ENCODE measurements at regions not wholly inside any gene's neighbourhood (a gene's known extent, or its start where the extent isn't known, plus 50 kb on each side); places are given as distances from the start of the nearest gene placed in this dataset.

DNA sequence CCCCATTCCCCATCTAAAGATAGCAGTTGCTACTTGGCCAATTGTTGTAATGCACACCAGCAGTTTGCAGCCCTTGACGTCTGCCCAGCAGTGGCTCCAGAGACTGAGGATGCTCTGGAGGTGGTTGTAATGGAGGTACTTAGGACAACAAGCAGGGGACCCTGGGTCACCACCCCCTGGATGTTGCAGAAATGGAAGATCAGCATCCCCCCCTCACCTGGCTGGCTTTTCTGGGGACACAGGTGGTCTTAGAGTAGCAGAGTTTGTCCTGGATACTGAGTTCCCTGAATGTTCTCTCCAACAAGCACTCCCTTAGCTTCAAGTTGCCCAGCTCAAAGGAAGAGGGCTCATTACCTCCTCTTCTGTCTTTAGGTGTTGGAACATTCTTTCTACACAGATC lies 250.5 kb downstream of the AACS start:
- TF ChIP-seq CTCF (IDR thresholded peaks at IDR 0.05; ENCODE audit: low read depth, low read length), result no peak
- TF ChIP-seq, protein P1, sequence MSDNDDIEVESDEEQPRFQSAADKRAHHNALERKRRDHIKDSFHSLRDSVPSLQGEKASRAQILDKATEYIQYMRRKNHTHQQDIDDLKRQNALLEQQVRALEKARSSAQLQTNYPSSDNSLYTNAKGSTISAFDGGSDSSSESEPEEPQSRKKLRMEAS (IDR thresholded peaks at IDR 0.05; ENCODE audit: low read depth, low read length), result no peak
